CD4-positive, alpha-beta T cell (primary cell): ENCODE measurements at regions not wholly inside any gene's neighbourhood (a gene's known extent, or its start where the extent isn't known, plus 50 kb on each side); places are given as distances from the start of the nearest gene placed in this dataset.
"Not testable (repeated sequence)": the region's sequence is repeated elsewhere in the genome, so short reads cannot be mapped to it uniquely, and the experiment has no call there.

Experiments used
- ATAC-seq: fragments of 200-7000 bp; cut with Tn5 transposase; one replicate; pipeline ENCODE4 v1.10.0; 2022; ENCODE audit warnings: mild to moderate bottlenecking; ENCODE audit not compliant: poor library complexity
- CTCF ChIA-PET: fragments of 350-600 bp; sonication (Branson Sonifier 250); formaldehyde crosslinking; loops from one replicate; lab custom pipeline; 2021; ENCODE audit warnings: antibody characterized with exemption, inconsistent platforms; lab: Charles Lee
- POLR2A ChIA-PET: fragments of 350-600 bp; sonication (Branson Sonifier 250); formaldehyde crosslinking; loops from one replicate; lab custom pipeline; 2021; ENCODE audit warnings: antibody characterized with exemption, inconsistent platforms; lab: Charles Lee
- DNase-seq, 14 experiments: peaks; one replicate each; pipeline ENCODE4 v3.0.0-alpha.2; 2013 to 2020; ENCODE audit warnings: mixed read lengths in 2 of 14
- H3K27ac ChIP-seq, 2 donors: one replicate each; pipeline versions ENCODE4 v1.5.1 to v1.7.0; 2013; ENCODE audit warnings: low read length in 2 of 2, low read depth in 1 of 2, mild to moderate bottlenecking in 1 of 2
- H3K27me3 ChIP-seq, 2 experiments: 1 replicate in 1 of 2; 2 replicates in 1 of 2; pipeline versions ENCODE4 v1.6.1 to v1.7.0; 2013; ENCODE audit warnings: low read length in 2 of 2, control low read depth in 1 of 2, mild to moderate bottlenecking in 1 of 2, moderate library complexity in 1 of 2; ENCODE audit not compliant: insufficient read depth in 2 of 2, control insufficient read depth in 1 of 2
- H3K36me3 ChIP-seq: one replicate; pipeline ENCODE4 v1.6.1; 2013; ENCODE audit warnings: low read length, control low read depth; ENCODE audit not compliant: insufficient read depth
- H3K4me1 ChIP-seq: one replicate; pipeline ENCODE4 v1.6.1; 2013; ENCODE audit warnings: low read length, control low read depth; ENCODE audit not compliant: insufficient read depth
- H3K4me3 ChIP-seq: one replicate; pipeline ENCODE4 v1.5.1; 2013; ENCODE audit warnings: mild to moderate bottlenecking, low read length, moderate library complexity
- H3K9me3 ChIP-seq, 2 experiments: 1 replicate in 1 of 2; 2 replicates in 1 of 2; pipeline versions ENCODE4 v1.6.1 to v1.7.0; 2013; ENCODE audit warnings: low read length in 2 of 2, mild to moderate bottlenecking in 2 of 2, control low read depth in 1 of 2, moderate library complexity in 1 of 2; ENCODE audit not compliant: control insufficient read depth in 1 of 2, insufficient read depth in 1 of 2
- H3K27ac Mint-ChIP-seq: one replicate; pipeline ENCODE4 v1.8.0; 2020; ENCODE audit warnings: mixed read lengths
- H3K27me3 Mint-ChIP-seq: one replicate; pipeline ENCODE4 v1.8.0; 2021; ENCODE audit warnings: mixed read lengths
- H3K36me3 Mint-ChIP-seq: one replicate; pipeline ENCODE4 v1.8.0; 2021; ENCODE audit warnings: low read depth, mixed read lengths
- H3K4me1 Mint-ChIP-seq: one replicate; pipeline ENCODE4 v1.8.0; 2021; ENCODE audit warnings: low read depth, mixed read lengths
- H3K4me3 Mint-ChIP-seq: one replicate; pipeline ENCODE4 v1.8.0; 2020; ENCODE audit warnings: mild to moderate bottlenecking, mixed read lengths
- H3K9me3 Mint-ChIP-seq: one replicate; pipeline ENCODE4 v1.8.0; 2020; ENCODE audit warnings: mixed read lengths
- intact Hi-C, 2 experiments: fragments of 100-400 bp; cut with DNase I in 1 of 2; cut with micrococcal nuclease in 1 of 2; formaldehyde crosslinking; loops; one replicate each; pipeline versions ENCODE4 v1.15.1 to v1.9.0; 2023 to 2025; cut with DNase I, micrococcal nuclease
- TF ChIP-seq, protein P1 (sequence below): fragments of 200-600 bp; IDR thresholded peaks from one replicate; pipeline ENCODE4 v1.8.0; 2022; ENCODE audit warnings: antibody characterized with exemption, mild to moderate bottlenecking

DNA sequence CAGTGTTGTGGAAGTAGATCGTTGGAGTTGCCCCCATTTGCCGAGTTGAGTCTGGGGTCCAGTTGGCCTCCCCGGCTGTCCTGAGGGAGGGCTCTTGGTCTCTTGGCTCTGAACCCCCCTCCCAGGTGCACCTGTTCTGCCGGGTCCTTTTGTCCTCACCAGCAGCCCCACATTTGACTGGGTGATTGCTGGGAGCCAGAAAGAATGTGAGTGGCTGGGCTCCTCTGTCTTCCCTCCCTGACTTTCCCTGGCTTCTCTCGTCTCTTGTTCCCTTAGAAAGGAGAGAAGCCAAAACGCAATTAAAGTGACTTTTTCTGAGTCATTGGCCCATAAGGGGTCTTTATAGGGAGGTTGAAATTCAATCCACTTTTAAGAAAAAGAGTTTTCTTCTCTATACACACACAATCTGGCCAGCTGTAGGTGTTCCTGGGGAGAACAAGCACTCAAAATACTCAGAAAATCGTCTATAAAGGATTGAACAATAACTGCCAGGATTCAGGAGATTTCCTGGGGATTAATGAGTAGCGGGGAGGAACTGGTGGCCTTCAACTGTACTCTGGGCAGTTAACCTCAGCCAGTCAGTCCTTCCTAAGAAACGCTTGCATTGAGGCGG is 131.0 kb downstream of the TMEM182 start:
- Mint-ChIP-seq H3K4me1 (no peaks in the 10 kb centered on the region), H3K27ac (no peak overlapping the region), H3K4me3 (no peak overlapping the region), H3K9me3 (no peaks in the 10 kb centered on the region), H3K36me3 (no peaks in the 10 kb centered on the region), H3K27me3 (no peaks in the 10 kb centered on the region)
- Histone ChIP-seq H3K4me1 (no peaks in the 10 kb centered on the region), H3K9me3 (no peaks in the 10 kb centered on the region), H3K4me3 (no peak overlapping the region), H3K27ac (no peak overlapping the region), H3K36me3 (no peaks in the 10 kb centered on the region), H3K27me3 (no peaks in the 10 kb centered on the region)
- ChIA-PET POLR2A (no interaction called here), CTCF (no interaction called here)
- TF ChIP-seq, protein P1, sequence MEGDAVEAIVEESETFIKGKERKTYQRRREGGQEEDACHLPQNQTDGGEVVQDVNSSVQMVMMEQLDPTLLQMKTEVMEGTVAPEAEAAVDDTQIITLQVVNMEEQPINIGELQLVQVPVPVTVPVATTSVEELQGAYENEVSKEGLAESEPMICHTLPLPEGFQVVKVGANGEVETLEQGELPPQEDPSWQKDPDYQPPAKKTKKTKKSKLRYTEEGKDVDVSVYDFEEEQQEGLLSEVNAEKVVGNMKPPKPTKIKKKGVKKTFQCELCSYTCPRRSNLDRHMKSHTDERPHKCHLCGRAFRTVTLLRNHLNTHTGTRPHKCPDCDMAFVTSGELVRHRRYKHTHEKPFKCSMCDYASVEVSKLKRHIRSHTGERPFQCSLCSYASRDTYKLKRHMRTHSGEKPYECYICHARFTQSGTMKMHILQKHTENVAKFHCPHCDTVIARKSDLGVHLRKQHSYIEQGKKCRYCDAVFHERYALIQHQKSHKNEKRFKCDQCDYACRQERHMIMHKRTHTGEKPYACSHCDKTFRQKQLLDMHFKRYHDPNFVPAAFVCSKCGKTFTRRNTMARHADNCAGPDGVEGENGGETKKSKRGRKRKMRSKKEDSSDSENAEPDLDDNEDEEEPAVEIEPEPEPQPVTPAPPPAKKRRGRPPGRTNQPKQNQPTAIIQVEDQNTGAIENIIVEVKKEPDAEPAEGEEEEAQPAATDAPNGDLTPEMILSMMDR: no peak
- ATAC-seq (no peak), DNase-seq (no peak)
- intact Hi-C loops: no loop called here

GRCh38 chr2:102893870-102894269 is 132.0 kb downstream of the TMEM182 start:
- DNase-seq (no peak), ATAC-seq (no peak)
- Histone ChIP-seq H3K27me3 (no peaks in the 10 kb centered on the region), H3K4me1 (no peaks in the 10 kb centered on the region), H3K4me3 (no peak overlapping the region), H3K9me3 (no peaks in the 10 kb centered on the region), H3K36me3 (no peaks in the 10 kb centered on the region), H3K27ac (no peak overlapping the region)
- Mint-ChIP-seq H3K4me3 (no peak overlapping the region), H3K9me3 (no peaks in the 10 kb centered on the region), H3K27me3 (no peaks in the 10 kb centered on the region), H3K4me1 (no peaks in the 10 kb centered on the region), H3K36me3 (no peaks in the 10 kb centered on the region), H3K27ac (no peak overlapping the region)
- ChIA-PET CTCF (no interaction called here), POLR2A (no interaction called here)
- intact Hi-C loops: no loop called here
- TF ChIP-seq, protein P1: no peak

- Mint-ChIP-seq H3K27me3 (no peaks in the 10 kb centered on the region), H3K4me3 (no peak overlapping the region), H3K36me3 (no peaks in the 10 kb centered on the region), H3K27ac (no peak overlapping the region), H3K9me3 (no peaks in the 10 kb centered on the region), H3K4me1 (no peaks in the 10 kb centered on the region)
- TF ChIP-seq, protein P1: no peak
- intact Hi-C loops: no loop called here
- DNase-seq (no peak), ATAC-seq (no peak)
- Histone ChIP-seq H3K27me3 (no peaks in the 10 kb centered on the region), H3K9me3 (no peaks in the 10 kb centered on the region), H3K4me1 (no peaks in the 10 kb centered on the region), H3K27ac (no peak overlapping the region), H3K36me3 (no peaks in the 10 kb centered on the region), H3K4me3 (no peak overlapping the region)
- CTCF ChIA-PET: no interaction called here
- POLR2A ChIA-PET: no interaction called here
Measured at GRCh38 chr2:102895376-102895775, 133.5 kb downstream of the TMEM182 start.

DNA sequence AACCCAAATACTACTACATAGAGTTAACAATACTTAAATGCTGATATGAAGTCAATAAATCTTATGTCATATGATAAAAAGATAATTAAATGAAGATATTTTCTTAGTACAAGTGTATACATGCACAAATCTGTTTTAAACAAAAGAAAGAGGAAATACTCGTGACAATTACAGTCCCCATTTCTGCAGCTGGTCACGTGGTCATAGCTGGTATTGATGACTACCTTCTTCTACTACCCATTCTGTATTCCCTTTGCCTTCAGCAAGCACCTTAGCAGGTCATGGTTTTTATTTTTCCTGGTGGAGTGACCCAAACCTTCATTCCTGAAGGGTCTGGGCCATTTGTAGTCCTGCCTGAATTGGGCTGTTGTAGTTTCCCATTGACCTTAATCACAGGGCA is 147.4 kb downstream of the TMEM182 start:
- H3K4me3 ChIP-seq, H3K4me1 ChIP-seq, ATAC-seq, H3K9me3 Mint-ChIP-seq, H3K27ac Mint-ChIP-seq, H3K4me1 Mint-ChIP-seq, H3K36me3 ChIP-seq, H3K27me3 Mint-ChIP-seq, H3K36me3 Mint-ChIP-seq, H3K27me3 ChIP-seq, DNase-seq, H3K27ac ChIP-seq, H3K9me3 ChIP-seq, POLR2A ChIA-PET, intact Hi-C loops, H3K4me3 Mint-ChIP-seq: not testable (repeated sequence)
- CTCF ChIA-PET: interaction anchor here (0.6 kb wide), 1 partner anchor 27 kb away, joined by 3 read pairs; no protein-coding TSS in a partner anchor
